Tibial nerve (tissue), 4 donors: ENCODE measurements at regions not wholly inside any gene's neighbourhood (a gene's known extent, or its start where the extent isn't known, plus 50 kb on each side); places are given as distances from the start of the nearest gene placed in this dataset.

Experiments
- DNase-seq, 2 donors: peaks; one replicate each; pipeline ENCODE4 v3.0.0-alpha.2; 2019; ENCODE audit warnings: low spot score in 2 of 2
- H3K27ac ChIP-seq, 4 donors: fragments of 200-600 bp; sonication (generic) in 3 of 4; one replicate each; pipeline ENCODE4 v1.5.1; 2017 to 2019; ENCODE audit warnings: mild to moderate bottlenecking in 1 of 4
- H3K27me3 ChIP-seq, 2 donors: fragments of 200-600 bp; sonication (generic) in 1 of 2; one replicate each; pipeline versions ENCODE4 v1.5.1 to v1.6.0; 2017 to 2019
- H3K36me3 ChIP-seq, 3 donors: fragments of 200-600 bp; sonication (generic); one replicate each; pipeline ENCODE4 v1.5.1; 2018 to 2019
- H3K4me1 ChIP-seq, 4 donors: fragments of 200-600 bp; sonication (generic) in 3 of 4; one replicate each; pipeline ENCODE4 v1.5.1; 2017 to 2019
- H3K4me3 ChIP-seq, 4 donors: fragments of 200-600 bp; sonication (generic) in 3 of 4; one replicate each; pipeline ENCODE4 v1.5.1; 2017 to 2019; ENCODE audit warnings: mild to moderate bottlenecking in 1 of 4, moderate library complexity in 1 of 4
- H3K9me3 ChIP-seq, 4 donors: fragments of 200-600 bp; sonication (generic) in 3 of 4; one replicate each; pipeline ENCODE4 v1.5.1; 2017 to 2019
- EP300 ChIP-seq, 2 donors: sonication (generic); formaldehyde crosslinking; IDR thresholded peaks; one replicate each; pipeline ENCODE4 v1.6.1; 2017; ENCODE audit warnings: antibody characterized with exemption in 2 of 2, mild to moderate bottlenecking in 1 of 2
- POLR2A ChIP-seq, 2 donors: fragments of 450-650 bp; IDR thresholded peaks; one replicate each; pipeline ENCODE4 v1.6.1; 2017; ENCODE audit warnings: antibody characterized with exemption in 2 of 2, mild to moderate bottlenecking in 2 of 2, moderate library complexity in 2 of 2
- WGBS, 2 donors: methylation state at CpG; one replicate each; pipeline ENCODE4 v1.1.5; 2018; 5-methylcytosine and 5-hydroxymethylcytosine counted together
- TF ChIP-seq, protein P1 (sequence below), 5 experiments: fragments of 200-600 bp in 3 of 5; fragments of 450-650 bp in 2 of 5; sonication (generic) in 3 of 5; IDR thresholded peaks; one replicate each; pipeline ENCODE4 v1.5.1; 2016 to 2019; ENCODE audit warnings: antibody characterized with exemption in 5 of 5, mild to moderate bottlenecking in 3 of 5, moderate library complexity in 2 of 5

DNA sequence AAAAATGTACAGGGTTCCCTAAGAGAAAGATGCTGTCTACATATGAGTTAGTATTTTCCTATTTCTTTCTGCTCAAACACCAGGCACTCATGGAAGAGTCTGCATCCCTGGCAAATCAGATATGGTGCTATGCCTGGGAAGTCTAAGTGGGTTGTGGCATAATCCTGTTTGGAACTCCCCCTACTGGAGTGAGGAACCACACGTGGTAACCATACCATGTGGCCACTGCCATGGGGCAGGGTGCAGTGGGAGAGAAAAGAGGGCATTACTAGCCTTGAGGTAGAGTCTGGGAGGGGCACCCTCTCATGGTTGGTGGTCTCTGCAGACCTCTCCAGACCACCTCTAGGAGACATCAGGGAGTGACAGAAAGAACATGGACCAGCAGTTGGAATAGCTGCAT, 257.9 kb upstream of the ATP5MC3 start:
- Histone ChIP-seq H3K27ac (no peak overlapping the region), H3K9me3 (no peaks in the 10 kb centered on the region), H3K4me3 (no peak overlapping the region), H3K27me3 (no peaks in the 10 kb centered on the region), H3K36me3 (no peaks in the 10 kb centered on the region), H3K4me1 (no peaks in the 10 kb centered on the region)
- DNase-seq: no peak
- TF ChIP-seq, protein P1, sequence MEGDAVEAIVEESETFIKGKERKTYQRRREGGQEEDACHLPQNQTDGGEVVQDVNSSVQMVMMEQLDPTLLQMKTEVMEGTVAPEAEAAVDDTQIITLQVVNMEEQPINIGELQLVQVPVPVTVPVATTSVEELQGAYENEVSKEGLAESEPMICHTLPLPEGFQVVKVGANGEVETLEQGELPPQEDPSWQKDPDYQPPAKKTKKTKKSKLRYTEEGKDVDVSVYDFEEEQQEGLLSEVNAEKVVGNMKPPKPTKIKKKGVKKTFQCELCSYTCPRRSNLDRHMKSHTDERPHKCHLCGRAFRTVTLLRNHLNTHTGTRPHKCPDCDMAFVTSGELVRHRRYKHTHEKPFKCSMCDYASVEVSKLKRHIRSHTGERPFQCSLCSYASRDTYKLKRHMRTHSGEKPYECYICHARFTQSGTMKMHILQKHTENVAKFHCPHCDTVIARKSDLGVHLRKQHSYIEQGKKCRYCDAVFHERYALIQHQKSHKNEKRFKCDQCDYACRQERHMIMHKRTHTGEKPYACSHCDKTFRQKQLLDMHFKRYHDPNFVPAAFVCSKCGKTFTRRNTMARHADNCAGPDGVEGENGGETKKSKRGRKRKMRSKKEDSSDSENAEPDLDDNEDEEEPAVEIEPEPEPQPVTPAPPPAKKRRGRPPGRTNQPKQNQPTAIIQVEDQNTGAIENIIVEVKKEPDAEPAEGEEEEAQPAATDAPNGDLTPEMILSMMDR (IDR thresholded peaks at IDR 0.05): no peak
- no peak for TF ChIP-seq POLR2A (IDR thresholded peaks at IDR 0.05)
- no peak for TF ChIP-seq EP300 (IDR thresholded peaks at IDR 0.05)
- WGBS, 2 donors: 9 to 38% methylated on average over 1 of the region's 1 CpG

- Histone ChIP-seq H3K4me3 (no peak overlapping the region), H3K27me3 (no peaks in the 10 kb centered on the region), H3K27ac (no peak overlapping the region), H3K9me3 (no peaks in the 10 kb centered on the region), H3K4me1 (no peaks in the 10 kb centered on the region), H3K36me3 (no peaks in the 10 kb centered on the region)
- TF ChIP-seq, protein P1 (IDR thresholded peaks at IDR 0.05): no peak
- TF ChIP-seq EP300 (IDR thresholded peaks at IDR 0.05) (no peak), POLR2A (IDR thresholded peaks at IDR 0.05) (no peak)
- DNase-seq: no peak
These were observed 255.7 kb upstream of the ATP5MC3 start for GRCh38 chr2:175437167-175437566.

DNA sequence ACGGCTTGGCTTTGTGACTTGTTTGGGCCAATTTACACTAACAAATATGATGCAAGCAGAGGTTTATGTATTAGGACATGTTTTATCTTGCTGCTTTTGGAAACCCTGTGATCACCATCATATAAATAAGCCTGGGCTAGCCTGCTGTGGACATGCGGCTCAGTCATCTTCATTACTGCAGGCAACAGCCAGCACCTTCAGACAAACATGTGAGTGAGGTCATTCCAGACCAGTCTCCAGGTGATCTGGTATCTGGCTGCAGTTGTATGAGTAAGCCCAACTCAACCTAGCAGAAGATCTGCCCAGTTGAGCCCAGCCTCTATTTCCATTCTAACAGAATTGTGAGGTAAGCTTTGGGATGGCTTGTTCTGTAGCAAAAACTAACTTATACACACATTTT, 254.6 kb upstream of the ATP5MC3 start:
- TF ChIP-seq, protein P1 (IDR thresholded peaks at IDR 0.05): no peak
- TF ChIP-seq EP300 (IDR thresholded peaks at IDR 0.05) (no peak), POLR2A (IDR thresholded peaks at IDR 0.05) (no peak)
- Histone ChIP-seq H3K4me3 (no peak overlapping the region), H3K9me3 (no peaks in the 10 kb centered on the region), H3K4me1 (no peaks in the 10 kb centered on the region), H3K27me3 (no peaks in the 10 kb centered on the region), H3K36me3 (no peaks in the 10 kb centered on the region), H3K27ac (no peak overlapping the region)
- no peak for DNase-seq
- 97 to 100% methylated on average over 2 of the region's 2 CpGs for WGBS, 2 donors

GRCh38 chr2:175435012-175435411, 253.5 kb upstream of the ATP5MC3 start:
- no peak for DNase-seq
- TF ChIP-seq POLR2A (IDR thresholded peaks at IDR 0.05): no peak
- TF ChIP-seq, protein P1 (IDR thresholded peaks at IDR 0.05): no peak
- TF ChIP-seq EP300 (IDR thresholded peaks at IDR 0.05): no peak
- Histone ChIP-seq H3K4me1 (no peaks in the 10 kb centered on the region), H3K36me3 (no peaks in the 10 kb centered on the region), H3K4me3 (no peak overlapping the region), H3K27me3 (no peaks in the 10 kb centered on the region), H3K9me3 (peaks cover 0 to 1% (median 0%) of the 10 kb centered on the region in 4 donors), H3K27ac (no peak overlapping the region)
- 62 to 78% methylated on average over 1 of the region's 1 CpG for WGBS, 2 donors

DNA sequence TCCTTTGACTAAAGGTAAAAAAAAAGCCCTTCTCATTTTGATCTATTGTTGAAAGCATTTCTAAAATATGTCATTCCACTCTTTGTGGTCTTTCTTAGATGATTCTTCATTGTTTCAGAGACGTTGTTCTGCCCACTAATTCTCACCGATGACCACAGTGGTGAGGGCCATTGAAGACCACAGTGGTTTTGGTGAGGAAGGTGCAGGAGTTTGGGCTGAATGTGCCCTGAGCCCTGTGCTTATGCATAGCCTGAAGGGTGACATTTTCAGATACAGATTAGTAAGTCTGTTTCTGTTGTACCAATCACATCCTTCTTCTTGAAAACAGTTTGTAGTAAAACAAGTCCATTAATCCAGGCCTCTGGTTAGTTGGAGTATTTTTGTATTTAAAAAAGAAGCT, 251.3 kb upstream of the ATP5MC3 start:
- no peak for TF ChIP-seq POLR2A (IDR thresholded peaks at IDR 0.05)
- TF ChIP-seq, protein P1 (IDR thresholded peaks at IDR 0.05): no peak
- no peak for TF ChIP-seq EP300 (IDR thresholded peaks at IDR 0.05)
- Histone ChIP-seq H3K27ac (no peak overlapping the region), H3K4me3 (no peak overlapping the region), H3K36me3 (no peaks in the 10 kb centered on the region), H3K4me1 (no peaks in the 10 kb centered on the region), H3K27me3 (no peaks in the 10 kb centered on the region), H3K9me3 (peaks cover 0 to 17% (median 0%) of the 10 kb centered on the region in 4 donors)
- DNase-seq: no peak
- WGBS, 2 donors: 76 to 81% methylated on average over 2 of the region's 2 CpGs
